Neural progenitor cell (in vitro differentiated cells): ENCODE measurements at regions not wholly inside any gene's neighbourhood (a gene's known extent, or its start where the extent isn't known, plus 50 kb on each side); places are given as distances from the start of the nearest gene placed in this dataset.
"Not testable (repeated sequence)": the region's sequence is repeated elsewhere in the genome, so short reads cannot be mapped to it uniquely, and the experiment has no call there.

ENCODE experiments used
- DNase-seq: peaks from one replicate; pipeline ENCODE4 v3.0.0-alpha.2; 2016; ENCODE audit warnings: low spot score
- H2AFZ ChIP-seq: fragments of 200-600 bp; sonication (generic); replicated peaks from 2 replicates; pipeline ENCODE4 v1.6.1; 2016; ENCODE audit warnings: antibody characterized with exemption
- H3F3A ChIP-seq: fragments of 200-600 bp; sonication (generic); 2 replicates; pipeline ENCODE4 v1.6.1; 2016; ENCODE audit warnings: antibody characterized with exemption, low read depth
- H3K27ac ChIP-seq: fragments of 200-600 bp; sonication (generic); 2 replicates; pipeline ENCODE4 v1.5.1; 2016; ENCODE audit warnings: mild to moderate bottlenecking
- H3K27me3 ChIP-seq: fragments of 200-600 bp; sonication (generic); 2 replicates; pipeline ENCODE4 v1.6.1; 2016; ENCODE audit warnings: mild to moderate bottlenecking, moderate library complexity
- H3K36me3 ChIP-seq: fragments of 200-600 bp; sonication (generic); 2 replicates; pipeline ENCODE4 v1.5.1; 2016
- H3K4me1 ChIP-seq: fragments of 200-600 bp; sonication (generic); 2 replicates; pipeline ENCODE4 v1.6.1; 2016; ENCODE audit warnings: mixed run types
- H3K4me2 ChIP-seq: fragments of 200-600 bp; sonication (generic); 2 replicates; pipeline ENCODE4 v1.6.1; 2016
- H3K4me3 ChIP-seq: fragments of 200-600 bp; sonication (generic); 2 replicates; pipeline ENCODE4 v1.5.1; 2016
- H3K79me2 ChIP-seq: fragments of 200-600 bp; sonication (generic); 2 replicates; pipeline ENCODE4 v1.6.1; 2016; ENCODE audit warnings: low read depth
- H3K9ac ChIP-seq: fragments of 200-600 bp; sonication (generic); 2 replicates; pipeline ENCODE4 v1.6.1; 2016
- H3K9me3 ChIP-seq: fragments of 200-600 bp; sonication (generic); 2 replicates; pipeline ENCODE4 v1.5.1; 2016; ENCODE audit warnings: low read depth
- H4K20me1 ChIP-seq: fragments of 200-600 bp; sonication (generic); 2 replicates; pipeline ENCODE4 v1.6.1; 2016; ENCODE audit warnings: low read depth
- H3K27ac Mint-ChIP-seq: 3 replicates; pipeline ENCODE4 v1.8.0; 2021; ENCODE audit warnings: mixed read lengths
- H3K27me3 Mint-ChIP-seq: 2 replicates; pipeline ENCODE4 v1.8.0; 2022; ENCODE audit warnings: low read depth, mild to moderate bottlenecking, inconsistent platforms, moderate library complexity, mixed read lengths; ENCODE audit not compliant: insufficient read depth
- H3K36me3 Mint-ChIP-seq: 3 replicates; pipeline ENCODE4 v1.8.0; 2021; ENCODE audit warnings: mixed read lengths
- H3K4me1 Mint-ChIP-seq: 3 replicates; pipeline ENCODE4 v1.8.0; 2021; ENCODE audit warnings: mixed read lengths
- H3K4me3 Mint-ChIP-seq: 3 replicates; pipeline ENCODE4 v1.8.0; 2021; ENCODE audit warnings: mild to moderate bottlenecking, moderate library complexity, mixed read lengths
- H3K9me3 Mint-ChIP-seq: 3 replicates; pipeline ENCODE4 v1.8.0; 2020; ENCODE audit warnings: mixed read lengths
- CTCF ChIP-seq: fragments of 200-600 bp; sonication (generic); IDR thresholded peaks from 2 replicates; pipeline ENCODE4 v1.5.1; 2017; ENCODE audit warnings: antibody characterized with exemption, mild to moderate bottlenecking
- EZH2 ChIP-seq: fragments of 200-600 bp; sonication (generic); IDR thresholded peaks from 2 replicates; pipeline ENCODE4 v1.6.1; 2017; ENCODE audit warnings: antibody characterized with exemption, mild to moderate bottlenecking, moderate library complexity
- EZH2phosphoT487 ChIP-seq: fragments of 200-600 bp; sonication (generic); IDR thresholded peaks from 2 replicates; pipeline ENCODE4 v1.6.1; 2017; ENCODE audit warnings: antibody characterized with exemption

GRCh38 chr14:22105006-22105623, 431.5 kb upstream of the OR4E1 start:
- Histone ChIP-seq H3K27me3 (no peaks in the 10 kb centered on the region), H3K36me3 (no peaks in the 10 kb centered on the region), H3K4me3 (no peak overlapping the region), H4K20me1 (no peaks in the 10 kb centered on the region), H3K79me2 (no peaks in the 10 kb centered on the region), H3K27ac (no peak overlapping the region), H2AFZ (peak overlapping the region; percentile 92), H3K9me3 (no peaks in the 10 kb centered on the region), H3K9ac (no peak overlapping the region), H3K4me1 (no peaks in the 10 kb centered on the region), H3K4me2 (no peak overlapping the region), H3F3A (no peaks in the 10 kb centered on the region)
- Mint-ChIP-seq H3K4me3 (no peak overlapping the region), H3K4me1 (no peaks in the 10 kb centered on the region), H3K27ac (no peak overlapping the region), H3K36me3 (no peaks in the 10 kb centered on the region), H3K27me3 (no peaks in the 10 kb centered on the region), H3K9me3 (no peaks in the 10 kb centered on the region)
- no peak for TF ChIP-seq EZH2phosphoT487
- no peak for TF ChIP-seq EZH2
- no peak for TF ChIP-seq CTCF
- no peak for DNase-seq

GRCh38 chr14:22100764-22101120, 427.1 kb upstream of the OR4E1 start:
- not testable (repeated sequence) for H4K20me1 ChIP-seq, H2AFZ ChIP-seq, H3K4me3 Mint-ChIP-seq, H3K4me1 ChIP-seq, H3K9me3 Mint-ChIP-seq, H3K27me3 Mint-ChIP-seq, H3K36me3 Mint-ChIP-seq, H3K9me3 ChIP-seq, H3K36me3 ChIP-seq, DNase-seq, H3F3A ChIP-seq, H3K4me1 Mint-ChIP-seq, H3K4me3 ChIP-seq, H3K27ac Mint-ChIP-seq, H3K4me2 ChIP-seq, H3K79me2 ChIP-seq, H3K27me3 ChIP-seq, H3K9ac ChIP-seq, H3K27ac ChIP-seq

GRCh38 chr14:22099942-22100763, 426.5 kb upstream of the OR4E1 start:
- Histone ChIP-seq H3F3A (no peaks in the 10 kb centered on the region), H3K27ac (no peak overlapping the region), H2AFZ (peak overlapping the region; percentile 69), H3K36me3 (no peaks in the 10 kb centered on the region), H3K4me3 (no peak overlapping the region), H3K4me2 (no peak overlapping the region), H3K79me2 (no peaks in the 10 kb centered on the region), H3K27me3 (no peaks in the 10 kb centered on the region), H3K4me1 (no peaks in the 10 kb centered on the region), H3K9ac (no peak overlapping the region), H3K9me3 (no peaks in the 10 kb centered on the region), H4K20me1 (no peaks in the 10 kb centered on the region)
- TF ChIP-seq EZH2phosphoT487 (no peak), EZH2 (no peak), CTCF (peak; percentile 80)
- Mint-ChIP-seq H3K4me3 (no peak overlapping the region), H3K36me3 (no peaks in the 10 kb centered on the region), H3K9me3 (no peaks in the 10 kb centered on the region), H3K27ac (no peak overlapping the region), H3K27me3 (no peaks in the 10 kb centered on the region), H3K4me1 (no peaks in the 10 kb centered on the region)
- peak; percentile 87 for DNase-seq

- H3K4me1 ChIP-seq, result no peaks in the 10 kb centered on the region
- no peaks in the 10 kb centered on the region for H3K27me3 ChIP-seq
- H4K20me1 ChIP-seq, result no peaks in the 10 kb centered on the region
- H3K9ac ChIP-seq, result no peak overlapping the region
- H3K36me3 ChIP-seq, result no peaks in the 10 kb centered on the region
- no peaks in the 10 kb centered on the region for H3F3A ChIP-seq
- Mint-ChIP-seq H3K27me3 (no peaks in the 10 kb centered on the region), H3K4me1 (no peaks in the 10 kb centered on the region), H3K36me3 (no peaks in the 10 kb centered on the region), H3K4me3 (no peak overlapping the region), H3K27ac (no peak overlapping the region), H3K9me3 (no peaks in the 10 kb centered on the region)
- no peaks in the 10 kb centered on the region for H3K9me3 ChIP-seq
- H2AFZ ChIP-seq, result no peak overlapping the region
- no peak for TF ChIP-seq CTCF
- no peak for TF ChIP-seq EZH2phosphoT487
- no peak for TF ChIP-seq EZH2
- no peaks in the 10 kb centered on the region for H3K79me2 ChIP-seq
- H3K27ac ChIP-seq, result no peak overlapping the region
- no peak overlapping the region for H3K4me3 ChIP-seq
- DNase-seq, result no peak
- no peak overlapping the region for H3K4me2 ChIP-seq
Observed at GRCh38 chr14:22098435-22098834, 424.8 kb upstream of the OR4E1 start.
